Mucosa of gallbladder (tissue), 1 donor: ENCODE measurements at regions not wholly inside any gene's neighbourhood (a gene's known extent, or its start where the extent isn't known, plus 50 kb on each side); places are given as distances from the start of the nearest gene placed in this dataset.
"Not testable (repeated sequence)": the region's sequence is repeated elsewhere in the genome, so short reads cannot be mapped to it uniquely, and the experiment has no call there.

ENCODE experiments used
- DNase-seq: peaks from one replicate; pipeline ENCODE4 v3.0.0-alpha.2; 2020; ENCODE audit warnings: low spot score
- donor health status: DM: no; HTN: no; CAD: no.

- DNase-seq = no peak
Observed at GRCh38 chr5:98363157-98363556, 410.3 kb upstream of the RGMB start.

- DNase-seq = no peak
Observed at GRCh38 chr5:98364549-98364948, 408.9 kb upstream of the RGMB start.

- no peak for DNase-seq
Observed at GRCh38 chr5:98365126-98365525, 408.3 kb upstream of the RGMB start.

- no peak for DNase-seq
Observed at GRCh38 chr5:98368141-98368540, 405.3 kb upstream of the RGMB start.

GRCh38 chr5:98372351-98372750 is 401.1 kb upstream of the RGMB start:
- DNase-seq = no peak

- no peak for DNase-seq
Observed at GRCh38 chr5:98391921-98392625, 381.4 kb upstream of the RGMB start.

- not testable (repeated sequence) for DNase-seq
Observed at GRCh38 chr5:98393205-98393604, 380.3 kb upstream of the RGMB start.

- no peak for DNase-seq
Observed at GRCh38 chr5:98397081-98397480, 376.4 kb upstream of the RGMB start.

GRCh38 chr5:98398465-98398864 is 375.0 kb upstream of the RGMB start:
- no peak for DNase-seq

GRCh38 chr5:98401656-98402055 is 371.8 kb upstream of the RGMB start:
- no peak for DNase-seq

- no peak for DNase-seq
Observed at GRCh38 chr5:98402130-98402529, 371.3 kb upstream of the RGMB start.

GRCh38 chr5:98403131-98403530 is 370.3 kb upstream of the RGMB start:
- no peak for DNase-seq

GRCh38 chr5:98414938-98415337 is 358.5 kb upstream of the RGMB start:
- no peak for DNase-seq

- DNase-seq = no peak
Observed at GRCh38 chr5:98415663-98416062, 357.8 kb upstream of the RGMB start.

- no peak for DNase-seq
Observed at GRCh38 chr5:98416541-98416940, 356.9 kb upstream of the RGMB start.

- DNase-seq = no peak
Observed at GRCh38 chr5:98419825-98420224, 353.6 kb upstream of the RGMB start.

- DNase-seq = no peak
Observed at GRCh38 chr5:98424681-98425450, 348.6 kb upstream of the RGMB start.

GRCh38 chr5:98425640-98426039 is 347.8 kb upstream of the RGMB start:
- no peak for DNase-seq

GRCh38 chr5:98428806-98429205 is 344.7 kb upstream of the RGMB start:
- DNase-seq = no peak

- no peak for DNase-seq
Observed at GRCh38 chr5:98432378-98432777, 341.1 kb upstream of the RGMB start.

GRCh38 chr5:98433022-98433421 is 340.4 kb upstream of the RGMB start:
- no peak for DNase-seq

- DNase-seq = no peak
Observed at GRCh38 chr5:98433673-98434072, 339.8 kb upstream of the RGMB start.

GRCh38 chr5:98436667-98437066 is 336.8 kb upstream of the RGMB start:
- DNase-seq = no peak
